Endothelial cell of umbilical vein (primary cell): ENCODE measurements at regions not wholly inside any gene's neighbourhood (a gene's known extent, or its start where the extent isn't known, plus 50 kb on each side); places are given as distances from the start of the nearest gene placed in this dataset.

Experiments
- BruUV-seq: library from RNA; stranded (reverse); fragments of 400-500 nt; replicated peaks from 2 replicates; lab custom pipeline; 2021; lab: Mats Ljungman, UMichigan
- CTCF ChIA-PET: fragments of 300-600, 350-600 bp; sonication (Branson Sonifier 250); formaldehyde crosslinking; loops from one replicate; lab custom pipeline; 2021; ENCODE audit warnings: antibody characterized with exemption, inconsistent platforms; lab: Charles Lee
- POLR2A ChIA-PET: fragments of 300-600, 350-600 bp; sonication (Branson Sonifier 250); formaldehyde crosslinking; loops from one replicate; lab custom pipeline; 2021; ENCODE audit warnings: antibody characterized with exemption, inconsistent platforms; lab: Charles Lee
- DNase-seq: peaks from one replicate; pipeline ENCODE4 v3.0.0-alpha.2; 2011; ENCODE audit warnings: low read depth, low spot score
- FAIRE-seq: peaks from 2 replicates; lab custom pipeline; 2011; peaks lifted over from hg19 to GRCh38; lab: Jason Lieb, UNC
- H2AFZ ChIP-seq: 2 replicates; pipeline ENCODE4 v1.6.0; 2012; ENCODE audit warnings: low read depth, low read length, control low read depth, inconsistent platforms
- H3K27ac ChIP-seq: 2 replicates; pipeline ENCODE4 v1.5.1; 2011; ENCODE audit warnings: low read depth, mild to moderate bottlenecking, control low read depth, low read length, moderate library complexity; ENCODE audit not compliant: insufficient read depth
- H3K27me3 ChIP-seq, 2 experiments: 2 replicates each; pipeline versions ENCODE4 v1.6.0 to v1.6.1; 2011; ENCODE audit warnings: low read length in 2 of 2, mixed read lengths in 1 of 2; ENCODE audit not compliant: control insufficient read depth in 2 of 2, insufficient read depth in 2 of 2
- H3K36me3 ChIP-seq, 2 experiments: 2 replicates in 1 of 2; 3 replicates in 1 of 2; pipeline ENCODE4 v1.5.1; 2011; ENCODE audit warnings: low read length in 2 of 2, mild to moderate bottlenecking in 1 of 2, moderate library complexity in 1 of 2; ENCODE audit not compliant: control insufficient read depth in 2 of 2, insufficient read depth in 2 of 2; ENCODE audit errors: extremely low read depth in 1 of 2
- H3K4me1 ChIP-seq: 3 replicates; pipeline ENCODE4 v1.5.1; 2011; ENCODE audit warnings: mild to moderate bottlenecking, low read length; ENCODE audit not compliant: control insufficient read depth, insufficient read depth; ENCODE audit errors: extremely low read depth
- H3K4me2 ChIP-seq: 2 replicates; pipeline ENCODE4 v1.6.1; 2011; ENCODE audit warnings: low read length, control low read depth, mixed read lengths; ENCODE audit not compliant: insufficient read depth
- H3K4me3 ChIP-seq, 3 experiments: fragments of 200-600 bp in 1 of 3; sonication (generic), shearing (Covaris generic) in 1 of 3; replicated peaks in 1 of 3; 2 replicates each; pipeline ENCODE4 v1.5.1; 2011 to 2016; ENCODE audit warnings: control low read depth in 3 of 3, low read length in 3 of 3, mild to moderate bottlenecking in 2 of 3, inconsistent platforms in 1 of 3, low read depth in 1 of 3, moderate library complexity in 1 of 3; ENCODE audit not compliant: insufficient read depth in 1 of 3
- H3K79me2 ChIP-seq: 2 replicates; pipeline ENCODE4 v1.6.0; 2012; ENCODE audit warnings: low read length, inconsistent platforms; ENCODE audit not compliant: control insufficient read depth, insufficient read depth
- H3K9ac ChIP-seq: replicated peaks from 2 replicates; pipeline ENCODE3; 2011; ENCODE audit warnings: low read length, control low read depth; ENCODE audit not compliant: insufficient read depth; ENCODE audit errors: extremely low read depth
- H3K9me1 ChIP-seq: replicated peaks from 3 replicates; pipeline ENCODE4 v1.6.0; 2011; ENCODE audit warnings: mild to moderate bottlenecking, low read length; ENCODE audit not compliant: control insufficient read depth, insufficient read depth; ENCODE audit errors: extremely low read depth
- H3K9me3 ChIP-seq: replicated peaks from 2 replicates; pipeline ENCODE4 v1.5.1; 2012; ENCODE audit warnings: low read length, inconsistent platforms; ENCODE audit not compliant: control insufficient read depth, insufficient read depth
- H4K20me1 ChIP-seq: replicated peaks from 2 replicates; pipeline ENCODE3; 2011; ENCODE audit warnings: mild to moderate bottlenecking, low read length; ENCODE audit not compliant: control insufficient read depth, insufficient read depth; ENCODE audit errors: extremely low read depth
- EZH2 ChIP-seq: IDR thresholded peaks from 2 replicates; pipeline ENCODE4 v1.6.1; 2012; ENCODE audit warnings: borderline replicate concordance, low read depth, mild to moderate bottlenecking, moderate library complexity, low read length, inconsistent platforms; ENCODE audit not compliant: severe bottlenecking
- FOS ChIP-seq: IDR thresholded peaks from 2 replicates; pipeline ENCODE4 v1.6.1; 2011; ENCODE audit warnings: mild to moderate bottlenecking, low read length, moderate library complexity, borderline replicate concordance; ENCODE audit not compliant: insufficient read depth
- GATA2 ChIP-seq: IDR thresholded peaks from 2 replicates; pipeline ENCODE4 v1.7.0; 2011; ENCODE audit warnings: low read depth, mild to moderate bottlenecking, moderate library complexity, mixed read lengths, low read length; ENCODE audit not compliant: insufficient read length, insufficient read depth
- JUN ChIP-seq: IDR thresholded peaks from 2 replicates; pipeline ENCODE4 v1.6.1; 2011; ENCODE audit warnings: borderline replicate concordance, low read depth; ENCODE audit not compliant: insufficient read length, insufficient read depth
- MYC ChIP-seq: IDR thresholded peaks from one replicate; pipeline ENCODE4 v1.6.1; 2011; ENCODE audit warnings: mild to moderate bottlenecking, low read depth, low read length
- POLR2A ChIP-seq: IDR thresholded peaks from 2 replicates; pipeline ENCODE4 v1.6.1; 2012; ENCODE audit warnings: low read depth, mild to moderate bottlenecking, control low read depth, low read length
- POLR2AphosphoS5 ChIP-seq: IDR thresholded peaks from 2 replicates; pipeline ENCODE4 v1.6.1; 2012; ENCODE audit warnings: low read depth, mild to moderate bottlenecking, control low read depth, low read length, moderate library complexity; ENCODE audit not compliant: insufficient read depth
- dilution Hi-C: fragments of 300-500 bp; cut with MboI; formaldehyde crosslinking; loops from one replicate; pipeline ENCODE4 v1.15.0; 2019; ENCODE audit warnings: low sequenced_read_pairs; ENCODE audit not compliant: extremely low pct_ligation_motif_present
- intact Hi-C: fragments of 100-400 bp; cut with micrococcal nuclease; formaldehyde crosslinking; loops from one replicate; pipeline ENCODE4 v1.10.0; 2022
- TF ChIP-seq, protein P1 (sequence below): IDR thresholded peaks from 2 replicates; pipeline ENCODE4 v1.6.1; 2011; ENCODE audit not compliant: insufficient read depth, insufficient read length
- TF ChIP-seq, protein P2 (sequence below), 2 donors: IDR thresholded peaks; 1 replicate in 1 of 2; 2 replicates in 1 of 2; pipeline ENCODE4 v1.5.1; 2011; ENCODE audit warnings: low read length in 2 of 2, mild to moderate bottlenecking in 2 of 2, moderate library complexity in 2 of 2, control low read depth in 1 of 2, inconsistent platforms in 1 of 2, low read depth in 1 of 2; ENCODE audit not compliant: insufficient read depth in 1 of 2; ENCODE audit errors: extremely low read depth in 1 of 2

DNA sequence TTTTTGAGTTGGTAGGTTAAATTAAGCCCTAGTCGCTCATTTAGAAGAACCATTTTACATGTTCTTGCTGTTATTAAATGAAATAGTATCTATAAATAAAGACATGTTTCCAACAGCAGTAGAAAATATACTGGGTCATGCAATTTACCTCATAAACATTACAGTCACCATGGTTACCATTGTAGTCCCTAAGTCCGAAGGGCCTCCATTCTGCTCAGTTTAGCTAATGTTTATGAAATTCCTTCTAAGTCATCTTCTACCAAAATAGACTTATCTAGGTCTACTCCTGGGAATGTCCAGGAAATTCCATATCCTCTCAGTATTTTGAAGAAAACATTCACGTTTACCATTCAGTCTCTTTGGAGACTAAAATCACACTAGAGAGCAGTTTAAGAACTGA is 292.5 kb upstream of the DCAF8L1 start:
- Histone ChIP-seq H4K20me1 (no peaks in the 10 kb centered on the region), H3K27me3 (no peaks in the 10 kb centered on the region), H3K27ac (no peak overlapping the region), H3K4me1 (no peaks in the 10 kb centered on the region), H3K9me1 (no peaks in the 10 kb centered on the region), H3K4me3 (no peak overlapping the region), H3K4me2 (no peak overlapping the region), H3K79me2 (no peaks in the 10 kb centered on the region), H2AFZ (no peak overlapping the region), H3K9ac (no peak overlapping the region), H3K9me3 (no peaks in the 10 kb centered on the region), H3K36me3 (no peaks in the 10 kb centered on the region)
- no TSS peak for BruUV-seq
- POLR2A ChIA-PET: no interaction called here
- TF ChIP-seq GATA2 (no peak), POLR2AphosphoS5 (no peak), JUN (no peak), POLR2A (no peak), FOS (no peak), EZH2 (no peak), MYC (no peak)
- TF ChIP-seq, protein P1, sequence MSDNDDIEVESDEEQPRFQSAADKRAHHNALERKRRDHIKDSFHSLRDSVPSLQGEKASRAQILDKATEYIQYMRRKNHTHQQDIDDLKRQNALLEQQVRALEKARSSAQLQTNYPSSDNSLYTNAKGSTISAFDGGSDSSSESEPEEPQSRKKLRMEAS: no peak
- TF ChIP-seq, protein P2, sequence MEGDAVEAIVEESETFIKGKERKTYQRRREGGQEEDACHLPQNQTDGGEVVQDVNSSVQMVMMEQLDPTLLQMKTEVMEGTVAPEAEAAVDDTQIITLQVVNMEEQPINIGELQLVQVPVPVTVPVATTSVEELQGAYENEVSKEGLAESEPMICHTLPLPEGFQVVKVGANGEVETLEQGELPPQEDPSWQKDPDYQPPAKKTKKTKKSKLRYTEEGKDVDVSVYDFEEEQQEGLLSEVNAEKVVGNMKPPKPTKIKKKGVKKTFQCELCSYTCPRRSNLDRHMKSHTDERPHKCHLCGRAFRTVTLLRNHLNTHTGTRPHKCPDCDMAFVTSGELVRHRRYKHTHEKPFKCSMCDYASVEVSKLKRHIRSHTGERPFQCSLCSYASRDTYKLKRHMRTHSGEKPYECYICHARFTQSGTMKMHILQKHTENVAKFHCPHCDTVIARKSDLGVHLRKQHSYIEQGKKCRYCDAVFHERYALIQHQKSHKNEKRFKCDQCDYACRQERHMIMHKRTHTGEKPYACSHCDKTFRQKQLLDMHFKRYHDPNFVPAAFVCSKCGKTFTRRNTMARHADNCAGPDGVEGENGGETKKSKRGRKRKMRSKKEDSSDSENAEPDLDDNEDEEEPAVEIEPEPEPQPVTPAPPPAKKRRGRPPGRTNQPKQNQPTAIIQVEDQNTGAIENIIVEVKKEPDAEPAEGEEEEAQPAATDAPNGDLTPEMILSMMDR (IDR thresholded peaks at IDR 0.05; ENCODE audit: extremely low read depth in 1 of 2, insufficient read depth in 1 of 2, low read depth in 1 of 2, low read length in 2 of 2): no peak
- FAIRE-seq (no peak), DNase-seq (peak; percentile 77)
- CTCF ChIA-PET: no interaction called here
- intact Hi-C loops (loop anchor here (10.0 kb wide), 1 partner anchor 221 kb away; no protein-coding TSS in a partner anchor), dilution Hi-C loops (no loop called here)
